Lower leg skin (tissue), 3 donors: ENCODE measurements at regions not wholly inside any gene's neighbourhood (a gene's known extent, or its start where the extent isn't known, plus 50 kb on each side); places are given as distances from the start of the nearest gene placed in this dataset.

ENCODE experiments used
- CTCF ChIP-seq, 3 donors: fragments of 450-650 bp; IDR thresholded peaks; one replicate each; pipeline ENCODE4 v1.5.1; 2016; ENCODE audit warnings: antibody characterized with exemption in 3 of 3, mild to moderate bottlenecking in 3 of 3, moderate library complexity in 2 of 3
- POLR2A ChIP-seq, 2 donors: fragments of 450-650 bp; IDR thresholded peaks; one replicate each; pipeline ENCODE4 v1.6.1; 2016 to 2017; ENCODE audit warnings: antibody characterized with exemption in 2 of 2, mild to moderate bottlenecking in 1 of 2, moderate library complexity in 1 of 2

- TF ChIP-seq CTCF (IDR thresholded peaks at IDR 0.05) = no peak
- no peak for TF ChIP-seq POLR2A (IDR thresholded peaks at IDR 0.05)
Observed at GRCh38 chr6:21739838-21740237, 146.3 kb downstream of the SOX4 start.
